Cerebellar cortex (tissue), 1 donor: ENCODE measurements at regions not wholly inside any gene's neighbourhood (a gene's known extent, or its start where the extent isn't known, plus 50 kb on each side); places are given as distances from the start of the nearest gene placed in this dataset.
"Not testable (repeated sequence)": the region's sequence is repeated elsewhere in the genome, so short reads cannot be mapped to it uniquely, and the experiment has no call there.

Experiments used
- DNase-seq: peaks from one replicate; pipeline ENCODE4 v3.0.0-alpha.2; 2015; ENCODE audit warnings: low spot score

GRCh38 chr4:83213640-83214039 is 71.0 kb downstream of the COQ2 start:
- DNase-seq: no peak

GRCh38 chr4:83212041-83212851 is 72.4 kb downstream of the COQ2 start:
- no peak for DNase-seq

- DNase-seq: no peak
Measured at GRCh38 chr4:83209419-83209818, 75.2 kb downstream of the COQ2 start.

- no peak for DNase-seq
Measured at GRCh38 chr4:83208371-83209365, 75.9 kb downstream of the COQ2 start.

GRCh38 chr4:83207497-83208101 is 77.0 kb downstream of the COQ2 start:
- DNase-seq: peak; percentile 11

- DNase-seq: no peak
Measured at GRCh38 chr4:83205760-83206159, 78.8 kb downstream of the COQ2 start.

- no peak for DNase-seq
Measured at GRCh38 chr4:83204731-83205130, 79.9 kb downstream of the COQ2 start.

- DNase-seq: no peak
Measured at GRCh38 chr4:83201761-83202160, 82.8 kb downstream of the COQ2 start.

GRCh38 chr4:83197555-83198235 is 83.2 kb upstream of the PLAC8 start:
- DNase-seq: no peak

- DNase-seq: no peak
Measured at GRCh38 chr4:83196921-83197320, 82.4 kb upstream of the PLAC8 start.

GRCh38 chr4:83195269-83195668 is 80.7 kb upstream of the PLAC8 start:
- no peak for DNase-seq

GRCh38 chr4:83194588-83194987 is 80.1 kb upstream of the PLAC8 start:
- not testable (repeated sequence) for DNase-seq

- DNase-seq: no peak
Measured at GRCh38 chr4:83192634-83193033, 78.1 kb upstream of the PLAC8 start.

- no peak for DNase-seq
Measured at GRCh38 chr4:83191026-83191425, 76.5 kb upstream of the PLAC8 start.

GRCh38 chr4:83189631-83190136 is 75.2 kb upstream of the PLAC8 start:
- DNase-seq: no peak

GRCh38 chr4:83180431-83180968 is 66.0 kb upstream of the PLAC8 start:
- DNase-seq: no peak

- DNase-seq: no peak
Measured at GRCh38 chr4:83179205-83179604, 64.7 kb upstream of the PLAC8 start.

- no peak for DNase-seq
Measured at GRCh38 chr4:83178029-83178428, 63.5 kb upstream of the PLAC8 start.

- no peak for DNase-seq
Measured at GRCh38 chr4:83177182-83177581, 62.7 kb upstream of the PLAC8 start.

- DNase-seq: no peak
Measured at GRCh38 chr4:83174844-83175414, 60.4 kb upstream of the PLAC8 start.

GRCh38 chr4:83172371-83172770 is 57.8 kb upstream of the PLAC8 start:
- no peak for DNase-seq
